EL (cell line): ENCODE measurements at regions not wholly inside any gene's neighbourhood (a gene's known extent, or its start where the extent isn't known, plus 50 kb on each side); places are given as distances from the start of the nearest gene placed in this dataset.
A peak's percentile ranks its signal among the peaks of the same experiment; 100 is the strongest.
"Not testable (repeated sequence)": the region's sequence is repeated elsewhere in the genome, so short reads cannot be mapped to it uniquely, and the experiment has no call there.

Experiments
- DNase-seq: peaks from one replicate; pipeline ENCODE4 v3.0.0-alpha.2; 2016

DNA sequence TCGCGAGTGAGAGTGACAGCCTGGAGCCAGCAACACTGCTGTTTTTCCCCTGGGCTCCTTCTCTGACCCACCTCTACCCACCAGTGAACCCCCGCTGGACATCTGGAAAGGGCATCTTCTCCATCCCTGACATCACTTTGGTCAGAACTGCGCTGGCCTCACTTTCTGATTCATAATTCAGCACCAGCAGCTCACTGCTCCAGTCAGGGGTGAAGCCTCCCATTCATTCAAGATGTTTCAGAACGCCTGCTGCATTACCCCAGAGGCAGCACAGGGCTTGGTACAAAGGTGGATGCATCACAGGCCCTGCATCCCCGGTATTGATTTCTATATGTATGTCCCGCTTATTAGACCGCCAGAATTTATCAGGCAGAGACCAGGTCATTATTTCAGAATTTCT, 182.8 kb upstream of the TSHZ3 start:
- DNase-seq = no peak

DNA sequence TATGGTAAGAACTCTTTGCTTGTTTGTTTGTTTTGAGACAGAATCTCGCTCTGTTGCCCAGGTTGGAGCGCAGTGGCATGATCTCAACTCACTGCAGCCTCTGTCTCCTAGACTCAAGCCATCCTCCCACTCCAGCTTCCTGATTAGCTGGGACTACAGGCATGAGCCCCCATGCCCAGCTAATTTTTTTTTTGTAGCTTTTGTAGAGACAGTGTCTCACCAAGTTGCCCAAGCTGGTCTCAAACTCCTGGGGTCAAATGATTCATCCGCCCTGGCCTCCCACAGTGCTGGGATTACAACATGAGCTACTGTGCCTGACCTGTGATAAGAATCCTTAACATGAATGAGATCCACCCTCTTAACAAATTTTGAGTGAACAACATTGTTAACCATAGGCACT, 183.9 kb upstream of the TSHZ3 start:
- no peak for DNase-seq

DNA sequence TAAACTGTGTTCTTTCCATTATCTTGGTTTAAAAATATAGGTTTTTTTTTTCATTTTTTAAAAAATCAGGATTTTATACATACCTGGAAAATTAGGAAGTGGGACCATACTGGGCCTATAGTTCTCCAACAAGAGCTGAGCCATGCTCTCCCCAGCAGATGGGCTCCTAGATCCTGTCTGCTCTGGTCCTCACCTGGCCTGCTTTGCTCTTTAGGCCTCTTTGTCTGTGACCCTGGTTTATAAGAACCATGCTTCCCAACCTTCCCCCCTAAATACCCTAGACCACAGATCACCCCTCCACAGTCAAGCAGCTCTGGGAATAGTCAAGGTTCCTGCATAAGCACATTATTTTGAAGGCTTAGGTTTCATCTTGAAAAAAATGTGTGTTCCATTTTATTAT, 185.0 kb upstream of the TSHZ3 start:
- no peak for DNase-seq

DNA sequence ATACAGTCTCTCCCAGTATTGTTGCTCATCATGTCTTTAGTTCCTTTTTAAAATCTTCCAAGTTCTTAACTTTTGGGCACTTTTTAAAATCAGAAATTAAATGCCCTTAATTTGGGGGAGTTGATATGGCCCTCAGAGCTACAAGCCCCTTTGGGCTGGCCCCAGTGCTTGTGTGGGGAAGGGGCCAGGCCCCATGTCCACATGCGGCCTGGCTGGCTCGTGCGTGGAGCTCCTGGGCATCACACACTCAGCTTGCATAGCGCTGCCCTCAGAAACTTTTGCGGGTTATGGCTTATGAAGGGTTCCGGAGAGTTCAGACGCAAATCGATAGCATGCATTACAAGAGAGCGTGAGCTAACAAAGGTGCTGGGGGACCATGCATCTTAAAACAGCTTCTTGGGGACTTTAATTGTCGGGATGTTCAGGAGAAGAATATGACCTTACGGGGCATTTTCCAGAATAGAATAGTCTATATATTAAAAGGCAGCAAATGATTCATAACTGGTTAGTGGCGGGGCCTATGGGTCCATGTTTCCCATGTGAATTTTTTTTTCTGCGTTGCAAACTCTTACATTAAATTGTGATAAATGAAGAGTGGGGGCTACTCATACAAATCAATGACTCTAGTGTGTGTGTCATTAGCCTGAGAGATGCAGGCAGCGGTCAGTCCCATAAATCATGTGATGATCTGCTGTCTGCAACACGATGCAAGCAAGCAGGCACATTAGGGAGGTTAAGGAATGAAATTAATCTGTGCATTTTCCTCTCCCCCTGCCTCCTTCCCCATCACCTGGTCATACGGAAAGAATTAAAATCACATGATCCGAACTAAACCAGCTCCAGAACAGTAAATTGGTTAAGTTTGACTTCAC, 185.8 kb upstream of the TSHZ3 start:
- DNase-seq = no peak

DNA sequence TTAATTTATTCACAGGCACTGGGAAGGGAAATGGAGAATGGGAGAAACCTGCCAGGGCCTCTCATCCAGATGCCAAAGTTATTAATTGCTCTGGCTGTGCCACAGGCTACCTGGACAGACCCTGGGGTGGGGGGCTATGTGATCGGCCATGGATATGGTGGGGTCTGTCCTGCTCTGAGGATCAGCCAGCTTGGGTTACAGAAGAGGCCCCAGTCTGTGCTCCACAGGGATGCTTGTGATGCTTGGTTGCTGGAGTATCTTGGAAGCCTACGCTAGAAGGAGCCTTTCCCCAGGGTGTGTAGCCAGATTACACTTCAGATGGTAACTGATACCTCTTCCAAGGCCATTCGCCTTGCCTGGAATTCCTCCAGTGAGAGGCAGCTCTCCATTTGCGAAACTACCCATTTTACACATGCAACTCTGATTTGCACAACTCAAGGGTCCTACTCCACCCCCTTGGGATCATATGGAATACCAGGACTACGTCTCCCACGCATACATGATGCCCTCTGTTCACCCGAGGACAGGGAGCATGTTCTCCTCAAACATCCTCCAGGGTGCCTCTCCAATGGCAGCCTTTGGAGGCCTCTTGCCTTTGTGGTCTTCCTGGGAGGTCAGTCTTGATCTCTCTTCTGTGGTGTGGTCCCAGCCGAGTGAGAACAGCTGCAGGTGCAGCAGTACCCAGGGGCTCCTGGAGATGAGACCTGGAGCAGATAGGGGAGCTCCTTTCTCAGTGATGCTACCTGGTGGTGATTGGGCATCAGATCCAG, 186.6 kb upstream of the TSHZ3 start:
- DNase-seq = no peak

DNA sequence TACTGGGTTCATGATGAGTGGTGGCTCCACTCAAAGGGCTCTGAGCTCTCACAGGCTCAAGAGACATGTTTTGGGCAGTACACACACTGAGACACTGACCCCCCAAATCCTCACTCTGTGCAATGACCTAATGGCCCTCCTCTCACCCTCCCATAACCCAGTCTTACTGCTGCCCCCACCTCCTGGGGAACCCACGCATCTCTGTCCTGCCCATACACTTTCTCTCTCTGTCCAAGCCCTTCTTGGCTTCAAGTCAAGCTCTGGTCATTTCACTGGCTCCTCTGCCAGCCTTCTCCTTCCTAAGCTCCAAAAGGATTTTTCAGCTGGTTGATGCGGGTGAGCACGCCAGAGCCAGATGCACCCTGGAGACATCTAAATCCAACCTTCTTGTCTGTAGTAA, 187.9 kb upstream of the TSHZ3 start:
- DNase-seq = no peak

DNA sequence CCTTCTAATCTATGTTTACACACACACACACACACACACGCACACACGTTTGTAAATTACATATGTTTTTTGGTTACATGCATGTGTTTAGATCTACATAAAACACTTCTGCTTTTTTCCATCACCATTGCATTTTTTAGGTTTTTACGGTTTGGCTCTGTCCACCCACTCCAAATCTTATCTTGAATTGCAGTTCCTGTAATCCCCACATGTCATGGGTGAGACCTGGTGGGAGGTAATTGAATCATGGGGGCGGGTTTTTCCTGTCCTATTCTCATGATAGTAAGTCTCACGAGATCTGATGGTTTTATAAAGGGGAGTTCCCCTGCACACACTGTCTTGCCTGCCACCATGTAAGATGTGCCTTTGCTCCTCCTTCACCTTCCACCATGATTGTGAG, 188.7 kb upstream of the TSHZ3 start:
- not testable (repeated sequence) for DNase-seq

DNA sequence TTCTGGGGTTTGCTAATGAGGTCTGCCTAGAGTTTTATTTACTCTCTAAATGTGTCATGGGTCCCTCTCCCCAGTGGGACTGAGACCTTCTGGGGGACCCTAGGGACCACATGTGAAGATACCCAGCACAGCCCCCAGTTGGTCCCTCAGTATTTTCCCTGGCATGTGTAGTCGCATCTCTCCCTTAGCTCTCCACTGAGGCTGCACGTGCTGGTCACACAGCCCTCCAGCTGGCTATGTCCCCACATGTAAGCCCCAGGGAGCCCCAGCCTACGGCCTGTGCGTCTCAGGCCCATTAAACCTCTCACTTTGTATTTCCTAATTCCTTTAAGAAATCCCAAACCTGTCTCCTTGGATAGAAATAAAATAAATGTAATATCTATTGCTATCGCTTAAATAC, 189.6 kb upstream of the TSHZ3 start:
- no peak for DNase-seq

DNA sequence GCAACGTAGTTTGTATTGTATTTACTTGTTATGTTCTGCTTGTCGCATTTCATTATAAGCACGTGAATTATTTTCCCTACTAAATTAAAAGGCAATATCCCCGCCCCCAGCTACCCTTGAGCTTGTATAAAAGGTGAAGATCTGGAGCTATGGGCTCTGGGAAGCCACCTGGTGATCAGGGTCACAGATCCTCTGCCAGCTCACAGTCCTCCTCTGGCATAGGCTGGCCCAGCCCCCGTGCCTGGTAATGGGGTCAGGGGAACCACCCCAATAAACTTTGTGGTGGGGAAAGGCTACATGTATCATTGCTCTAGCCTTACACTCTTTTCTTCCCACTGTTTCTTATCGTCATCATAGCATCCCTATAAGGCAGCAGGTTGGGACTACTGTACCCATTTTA, 190.2 kb upstream of the TSHZ3 start:
- no peak for DNase-seq

DNA sequence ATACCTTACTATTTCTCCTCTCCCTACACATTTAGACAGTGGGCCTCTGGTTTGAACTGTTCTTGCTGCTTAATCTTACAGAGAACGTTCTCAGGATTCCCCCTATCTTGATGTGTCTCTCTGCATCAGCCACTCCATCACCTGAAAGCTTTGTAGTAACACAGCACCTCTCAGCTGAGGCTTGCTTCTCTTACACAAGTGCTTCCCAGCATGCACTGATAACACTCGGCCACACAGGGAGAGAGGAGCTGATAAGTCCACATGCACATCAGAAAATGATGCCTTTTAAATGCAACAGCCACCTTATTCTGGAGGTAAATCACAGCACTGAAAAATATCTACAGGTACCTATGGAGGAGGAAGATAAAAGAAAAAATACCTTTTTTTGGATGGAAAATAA, 192.2 kb upstream of the TSHZ3 start:
- no peak for DNase-seq

DNA sequence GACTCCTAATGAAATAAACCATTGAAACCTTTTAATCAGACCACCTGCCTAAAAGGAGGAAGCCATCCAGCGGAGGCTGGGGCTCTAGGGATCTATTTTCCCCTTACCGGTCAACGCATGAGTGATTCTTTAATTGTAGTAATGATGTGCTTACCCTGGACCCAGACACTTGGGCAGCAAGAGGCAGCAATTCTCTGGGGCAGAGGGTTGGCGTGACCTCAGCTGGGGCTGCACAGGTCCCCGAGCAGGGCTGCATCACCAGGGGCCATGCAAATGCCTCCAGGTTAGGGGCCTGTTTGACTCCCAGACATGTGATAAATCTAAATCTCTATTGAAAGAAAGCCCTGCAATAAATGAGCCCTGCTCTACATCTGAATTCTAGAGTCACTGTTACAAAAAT, 194.2 kb upstream of the TSHZ3 start:
- no peak for DNase-seq

DNA sequence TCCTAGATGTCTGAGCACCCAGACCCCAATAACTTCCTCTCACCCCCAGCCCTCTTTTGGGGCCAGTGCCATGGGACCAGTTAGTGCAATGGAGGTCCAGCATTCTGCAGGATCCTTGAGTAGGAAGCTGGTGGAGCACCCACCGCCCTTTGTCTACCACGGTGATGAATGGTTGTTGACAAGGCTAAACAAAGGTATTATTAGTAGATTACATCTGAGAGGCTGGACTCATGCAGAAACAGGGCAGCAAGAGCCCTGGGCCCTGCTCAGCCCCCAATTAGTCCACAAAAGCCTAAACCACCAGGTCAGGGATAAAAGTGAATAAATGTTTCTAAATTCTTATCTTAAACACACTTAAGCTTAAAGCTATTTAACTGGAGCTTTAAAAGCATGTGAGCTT, 196.5 kb upstream of the TSHZ3 start:
- no peak for DNase-seq

DNA sequence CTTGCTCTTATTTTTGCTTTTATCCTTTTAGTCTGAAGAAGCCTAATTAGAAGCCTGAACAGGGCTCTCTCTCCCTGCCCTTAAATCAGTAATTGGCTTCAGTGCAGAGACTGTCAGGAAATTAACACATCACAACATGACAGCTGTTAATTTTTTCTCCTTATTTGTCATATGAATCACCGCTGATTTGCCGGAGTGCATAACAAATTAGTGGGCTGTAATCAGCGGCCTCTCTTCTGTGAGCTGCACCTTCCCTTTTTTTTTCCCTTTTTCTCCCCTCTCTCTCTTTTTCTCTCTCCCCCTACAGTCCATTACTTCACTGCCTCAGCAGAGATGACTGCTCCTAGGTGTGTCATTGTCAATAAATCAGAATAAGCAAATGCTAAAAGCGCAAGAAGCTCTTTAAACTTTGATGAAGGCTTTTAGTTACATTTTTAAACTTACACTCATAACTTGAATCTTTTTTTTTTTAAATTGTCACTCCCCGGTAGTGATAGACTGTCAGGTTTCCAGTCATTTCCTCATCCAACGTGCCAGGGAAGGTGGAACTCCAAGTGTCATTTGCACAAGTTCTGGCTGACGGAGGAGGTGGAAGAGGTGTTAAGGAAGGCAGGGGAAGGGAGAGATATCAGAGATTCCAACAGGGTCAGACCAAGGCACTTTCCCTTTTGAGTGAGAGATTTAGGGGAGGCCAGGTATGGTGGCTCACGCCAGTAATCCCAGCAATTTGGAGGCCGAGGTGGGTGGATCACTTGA, 197.1 kb upstream of the TSHZ3 start:
- DNase-seq = no peak

DNA sequence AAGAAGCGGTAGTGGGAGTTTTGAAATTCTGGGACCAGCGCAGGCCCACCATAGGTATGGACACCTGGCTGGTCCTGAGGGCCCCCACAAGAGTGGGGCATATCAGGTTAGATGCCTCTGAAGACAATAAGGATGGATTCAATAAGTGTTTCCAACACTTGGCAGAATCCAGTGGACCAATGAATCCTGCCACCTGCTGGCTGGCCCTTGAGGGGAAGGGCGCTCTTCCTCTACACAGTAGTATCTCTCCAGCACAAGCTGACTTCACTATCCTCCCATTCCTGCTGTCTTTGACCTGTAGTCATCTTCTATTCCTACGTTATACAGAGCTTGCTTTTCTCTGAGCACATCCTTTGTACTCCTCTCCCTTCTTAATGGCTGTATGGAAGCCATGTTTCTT, 199.7 kb upstream of the TSHZ3 start:
- peak; percentile 3 for DNase-seq

DNA sequence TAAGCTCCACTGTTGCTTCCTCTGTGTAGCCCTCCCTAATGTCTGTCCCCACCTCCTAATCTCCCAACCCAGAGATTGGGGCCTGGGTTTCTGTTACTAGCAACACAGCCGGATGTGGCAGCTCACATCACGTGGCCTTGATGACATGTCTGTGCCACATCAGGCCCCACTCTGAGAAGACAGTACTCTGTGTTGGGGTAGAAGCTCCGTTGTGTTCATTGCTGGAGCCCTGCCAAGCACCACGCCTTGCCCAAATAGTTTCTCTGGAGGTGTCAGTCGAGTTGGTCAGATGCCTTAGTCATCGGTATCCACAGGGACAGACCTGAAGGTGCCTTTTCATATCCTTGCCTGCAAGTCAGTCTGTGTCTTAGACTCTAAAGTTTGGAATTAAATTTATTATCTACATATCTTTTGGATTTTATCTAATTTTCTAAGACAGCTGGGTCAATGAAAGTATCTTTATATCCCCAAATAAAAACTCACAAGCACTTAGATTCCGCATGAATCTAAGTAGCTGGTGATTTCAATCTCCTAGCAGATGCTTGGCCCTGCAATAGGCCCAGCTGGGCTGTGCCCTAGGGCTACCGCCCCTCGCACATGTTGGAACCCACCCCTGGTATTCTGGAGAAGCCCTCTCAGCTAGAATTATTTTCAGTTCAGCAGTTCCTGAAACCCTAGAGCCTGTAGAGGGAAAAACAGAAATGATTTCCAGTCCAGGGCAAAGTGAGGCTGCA, 204.0 kb upstream of the TSHZ3 start:
- DNase-seq = no peak

DNA sequence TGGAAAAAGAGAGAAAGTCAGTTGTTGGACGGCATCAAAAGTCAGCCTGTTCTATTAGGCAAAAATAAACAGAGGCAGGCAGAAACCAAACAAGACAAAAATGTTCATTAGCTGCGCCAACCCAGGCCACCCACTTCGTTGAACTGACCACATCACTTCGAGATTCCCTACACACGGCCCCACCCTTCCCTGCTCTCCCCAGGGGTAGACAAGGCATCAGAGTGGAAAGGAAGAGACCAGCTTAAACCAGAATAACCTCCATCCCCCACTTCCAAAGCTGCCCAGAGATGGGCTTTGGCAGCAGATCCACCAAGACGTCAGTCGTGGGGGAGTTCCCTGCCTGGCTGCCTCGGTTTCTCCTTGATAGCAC, 204.6 kb upstream of the TSHZ3 start:
- DNase-seq = no peak

DNA sequence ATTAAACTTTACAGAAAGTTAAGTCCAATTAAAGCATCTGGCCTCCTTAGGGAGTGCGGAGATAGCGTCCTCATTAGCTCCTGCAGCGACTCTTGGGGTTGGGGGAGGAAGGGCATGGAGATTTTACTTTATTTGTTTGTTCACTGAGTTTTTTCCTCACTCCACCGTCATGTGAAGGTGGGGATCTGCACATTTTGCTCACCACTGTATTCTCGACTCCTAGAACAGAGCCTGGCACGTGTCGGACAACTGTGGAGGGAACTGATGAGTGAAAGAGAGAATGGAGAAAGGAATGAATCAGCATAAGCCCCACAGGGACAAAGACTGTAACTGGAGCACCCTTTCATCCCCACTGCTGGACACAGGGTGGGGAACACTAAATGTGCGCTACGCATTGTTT, 205.1 kb upstream of the TSHZ3 start:
- no peak for DNase-seq

DNA sequence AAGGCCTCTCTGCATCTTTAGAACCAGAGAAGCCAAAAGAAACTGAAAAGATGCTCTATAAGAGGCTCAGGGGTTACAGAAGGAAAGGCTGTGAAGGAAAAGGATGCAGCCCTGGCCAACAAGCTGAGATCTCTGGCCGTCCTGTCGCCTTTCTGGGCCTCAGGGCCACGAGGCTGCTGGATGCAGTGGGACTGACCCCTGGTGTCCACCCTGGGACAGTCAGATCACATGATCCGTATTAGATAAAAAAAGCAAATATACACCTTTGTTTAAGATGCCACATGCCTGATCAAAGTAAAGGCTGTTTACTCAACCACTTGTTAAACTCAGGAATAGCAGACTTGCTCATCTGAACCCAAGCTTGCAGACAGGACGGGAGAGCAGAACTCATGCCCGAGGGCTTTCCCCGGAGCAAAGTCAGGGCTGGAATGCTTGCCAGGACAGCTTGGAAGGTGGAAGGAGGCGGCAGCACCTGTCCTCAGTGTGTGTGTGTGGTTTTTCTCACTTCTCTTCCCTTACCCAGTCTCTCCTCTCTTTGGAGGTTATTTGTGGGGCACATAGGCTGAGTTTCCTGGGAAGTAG, 206.5 kb upstream of the TSHZ3 start:
- DNase-seq = no peak

DNA sequence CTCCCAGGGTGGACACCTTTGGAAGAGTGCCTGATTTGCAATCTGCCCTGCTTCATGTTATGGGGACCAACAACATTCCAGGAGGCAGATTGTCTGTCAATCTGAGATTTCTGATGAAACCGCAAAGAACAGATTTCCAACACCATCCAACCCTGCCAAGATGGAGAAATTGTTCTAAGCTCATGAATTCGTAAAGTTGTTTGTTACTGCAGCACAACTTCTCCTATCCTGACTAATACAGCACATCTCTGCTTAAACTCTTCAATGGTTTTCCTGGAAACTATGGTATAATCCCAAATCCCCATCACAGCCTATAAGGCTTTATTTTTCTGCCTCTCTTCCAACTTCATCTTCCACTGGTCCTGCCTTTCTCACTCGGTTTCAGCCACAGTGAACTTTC, 210.3 kb upstream of the TSHZ3 start:
- no peak for DNase-seq

DNA sequence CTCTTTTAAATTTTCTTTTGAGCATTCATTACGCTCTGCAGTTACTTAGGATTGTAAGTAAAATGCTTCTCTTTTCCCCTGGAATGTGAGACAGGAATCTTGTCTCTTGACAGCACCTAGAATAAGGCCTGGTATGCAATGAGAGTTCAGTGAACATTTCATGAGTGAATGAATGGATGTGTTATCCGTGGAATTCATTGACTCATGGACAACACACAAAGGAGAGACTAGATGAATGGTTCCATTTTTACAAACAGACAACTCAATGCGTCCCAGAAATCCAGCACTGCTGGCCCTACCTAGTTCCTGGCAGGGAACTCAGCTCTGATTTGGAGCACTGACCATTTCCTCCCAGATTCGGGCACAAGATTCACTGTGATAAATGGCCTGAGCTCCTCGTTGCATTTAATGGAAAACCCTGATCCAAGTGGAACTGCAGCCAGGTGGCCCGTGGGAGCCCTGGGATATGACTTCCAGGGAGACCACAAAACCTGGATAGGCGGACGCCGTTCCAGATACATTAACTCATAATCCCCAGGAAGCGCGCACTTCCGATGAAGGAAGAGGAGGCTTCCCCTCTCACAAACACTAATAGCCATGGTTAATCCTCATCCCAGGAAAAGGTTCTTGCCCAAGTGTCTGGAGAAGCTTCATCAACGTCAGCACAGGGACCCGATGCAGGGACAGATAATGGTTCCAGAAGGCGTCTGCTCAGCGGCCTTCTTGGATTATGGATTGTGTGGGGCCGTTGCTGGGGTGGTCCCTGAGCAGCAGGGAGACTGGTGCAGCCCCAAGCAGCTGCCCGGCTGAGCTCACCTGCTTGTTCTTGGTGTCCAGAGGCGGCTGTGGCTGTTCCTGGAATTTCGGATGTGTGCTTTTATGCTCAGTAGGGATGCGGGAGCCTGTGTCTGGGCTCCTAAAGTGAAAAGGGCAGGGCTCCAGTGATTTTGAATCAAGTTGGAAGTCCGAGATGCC, 211.1 kb upstream of the TSHZ3 start:
- no peak for DNase-seq

DNA sequence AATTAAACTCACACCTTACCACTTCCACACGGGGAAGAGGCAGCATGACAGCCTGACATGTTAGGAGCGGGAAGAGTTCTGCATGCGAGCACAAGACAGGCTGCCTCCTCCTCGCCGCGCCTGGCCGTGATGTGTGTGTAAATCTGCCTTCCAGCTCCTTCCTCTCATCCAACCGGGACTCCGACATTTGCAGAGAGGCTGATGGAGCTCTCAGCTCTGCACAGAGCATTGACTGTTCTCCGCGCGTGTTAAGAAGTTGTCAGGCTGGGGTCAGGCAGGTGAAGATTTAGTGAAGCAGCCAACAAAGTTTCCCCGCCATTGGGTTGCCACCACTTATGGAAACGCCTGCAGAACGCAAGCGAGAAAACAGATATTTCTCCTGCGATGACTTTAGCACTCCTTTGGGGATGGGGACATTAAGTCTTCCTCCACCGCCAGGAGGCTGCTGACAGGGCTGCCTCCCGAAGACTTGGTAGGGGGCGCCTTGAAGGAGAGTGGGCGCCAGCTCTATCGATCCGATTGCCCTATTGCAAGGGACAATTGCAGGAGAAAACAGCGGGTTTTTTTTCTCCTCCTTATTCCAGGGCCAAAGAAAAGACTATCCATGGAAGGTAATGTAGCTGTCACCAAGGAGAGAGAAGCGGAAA, 213.9 kb upstream of the TSHZ3 start:
- no peak for DNase-seq
